HL-60 (cell line): ENCODE measurements at regions not wholly inside any gene's neighbourhood (a gene's known extent, or its start where the extent isn't known, plus 50 kb on each side); places are given as distances from the start of the nearest gene placed in this dataset.

Experiments
- DNase-seq, 2 experiments: peaks; one replicate each; pipeline ENCODE4 v3.0.0-alpha.2; 2010 to 2020; ENCODE audit warnings: low read depth in 1 of 2, low spot score in 1 of 2
- H3K27ac ChIP-seq: fragments of 250-450 bp; sonication (Bioruptor Pico); replicated peaks from 2 replicates; pipeline ENCODE4 v1.5.1; 2020; ENCODE audit warnings: mild to moderate bottlenecking, moderate library complexity
- H3K27me3 ChIP-seq: fragments of 250-450 bp; sonication (Bioruptor Pico); 2 replicates; pipeline ENCODE4 v1.5.1; 2021; ENCODE audit warnings: mild to moderate bottlenecking, moderate library complexity; ENCODE audit not compliant: insufficient read depth, poor library complexity, severe bottlenecking
- H3K4me3 ChIP-seq: replicated peaks from 2 replicates; pipeline ENCODE4 v1.5.1; 2011; ENCODE audit warnings: mild to moderate bottlenecking, control low read depth, low read length; ENCODE audit not compliant: insufficient read depth
- GABPA ChIP-seq: IDR thresholded peaks from 2 replicates; pipeline ENCODE4 v1.6.1; 2012; ENCODE audit warnings: low read depth
- POLR2AphosphoS5 ChIP-seq: IDR thresholded peaks from 2 replicates; pipeline ENCODE4 v1.6.1; 2012; ENCODE audit warnings: low read depth
- SPI1 ChIP-seq: IDR thresholded peaks from 2 replicates; pipeline ENCODE4 v1.6.1; 2012; ENCODE audit warnings: low read depth, mild to moderate bottlenecking, borderline replicate concordance
- TF ChIP-seq, protein P1 (sequence below): IDR thresholded peaks from one replicate; pipeline ENCODE4 v1.5.1; 2011; ENCODE audit warnings: low read length, control low read depth, inconsistent platforms; ENCODE audit not compliant: insufficient read depth
- TF ChIP-seq, protein P2 (sequence below): IDR thresholded peaks from 2 replicates; pipeline ENCODE4 v1.6.1; 2012; ENCODE audit warnings: low read depth; ENCODE audit not compliant: insufficient replicate concordance

DNA sequence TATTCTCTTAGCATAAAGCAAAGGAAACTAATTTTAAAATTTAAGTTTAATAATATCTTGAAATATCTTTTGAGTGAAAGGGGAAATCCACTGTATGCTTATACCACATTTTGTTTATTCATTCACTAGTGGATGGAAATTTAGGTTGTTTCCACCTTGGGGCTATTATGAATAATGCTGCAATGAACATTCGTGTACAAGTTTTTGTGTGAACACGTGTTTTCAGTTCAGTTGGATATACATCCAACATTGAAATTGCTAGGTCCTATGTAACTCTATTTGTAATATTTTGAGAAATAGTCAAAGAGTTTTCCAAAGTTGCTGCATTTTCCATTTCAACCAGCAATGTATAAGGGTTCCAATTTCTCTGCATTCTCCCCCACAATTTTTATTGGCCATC lies 83.7 kb upstream of the ETV6 start:
- Histone ChIP-seq H3K4me3 (no peak overlapping the region), H3K27me3 (no peaks in the 10 kb centered on the region), H3K27ac (no peak overlapping the region)
- no peak for DNase-seq
- TF ChIP-seq, protein P1, sequence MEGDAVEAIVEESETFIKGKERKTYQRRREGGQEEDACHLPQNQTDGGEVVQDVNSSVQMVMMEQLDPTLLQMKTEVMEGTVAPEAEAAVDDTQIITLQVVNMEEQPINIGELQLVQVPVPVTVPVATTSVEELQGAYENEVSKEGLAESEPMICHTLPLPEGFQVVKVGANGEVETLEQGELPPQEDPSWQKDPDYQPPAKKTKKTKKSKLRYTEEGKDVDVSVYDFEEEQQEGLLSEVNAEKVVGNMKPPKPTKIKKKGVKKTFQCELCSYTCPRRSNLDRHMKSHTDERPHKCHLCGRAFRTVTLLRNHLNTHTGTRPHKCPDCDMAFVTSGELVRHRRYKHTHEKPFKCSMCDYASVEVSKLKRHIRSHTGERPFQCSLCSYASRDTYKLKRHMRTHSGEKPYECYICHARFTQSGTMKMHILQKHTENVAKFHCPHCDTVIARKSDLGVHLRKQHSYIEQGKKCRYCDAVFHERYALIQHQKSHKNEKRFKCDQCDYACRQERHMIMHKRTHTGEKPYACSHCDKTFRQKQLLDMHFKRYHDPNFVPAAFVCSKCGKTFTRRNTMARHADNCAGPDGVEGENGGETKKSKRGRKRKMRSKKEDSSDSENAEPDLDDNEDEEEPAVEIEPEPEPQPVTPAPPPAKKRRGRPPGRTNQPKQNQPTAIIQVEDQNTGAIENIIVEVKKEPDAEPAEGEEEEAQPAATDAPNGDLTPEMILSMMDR, result no peak
- TF ChIP-seq, protein P2, sequence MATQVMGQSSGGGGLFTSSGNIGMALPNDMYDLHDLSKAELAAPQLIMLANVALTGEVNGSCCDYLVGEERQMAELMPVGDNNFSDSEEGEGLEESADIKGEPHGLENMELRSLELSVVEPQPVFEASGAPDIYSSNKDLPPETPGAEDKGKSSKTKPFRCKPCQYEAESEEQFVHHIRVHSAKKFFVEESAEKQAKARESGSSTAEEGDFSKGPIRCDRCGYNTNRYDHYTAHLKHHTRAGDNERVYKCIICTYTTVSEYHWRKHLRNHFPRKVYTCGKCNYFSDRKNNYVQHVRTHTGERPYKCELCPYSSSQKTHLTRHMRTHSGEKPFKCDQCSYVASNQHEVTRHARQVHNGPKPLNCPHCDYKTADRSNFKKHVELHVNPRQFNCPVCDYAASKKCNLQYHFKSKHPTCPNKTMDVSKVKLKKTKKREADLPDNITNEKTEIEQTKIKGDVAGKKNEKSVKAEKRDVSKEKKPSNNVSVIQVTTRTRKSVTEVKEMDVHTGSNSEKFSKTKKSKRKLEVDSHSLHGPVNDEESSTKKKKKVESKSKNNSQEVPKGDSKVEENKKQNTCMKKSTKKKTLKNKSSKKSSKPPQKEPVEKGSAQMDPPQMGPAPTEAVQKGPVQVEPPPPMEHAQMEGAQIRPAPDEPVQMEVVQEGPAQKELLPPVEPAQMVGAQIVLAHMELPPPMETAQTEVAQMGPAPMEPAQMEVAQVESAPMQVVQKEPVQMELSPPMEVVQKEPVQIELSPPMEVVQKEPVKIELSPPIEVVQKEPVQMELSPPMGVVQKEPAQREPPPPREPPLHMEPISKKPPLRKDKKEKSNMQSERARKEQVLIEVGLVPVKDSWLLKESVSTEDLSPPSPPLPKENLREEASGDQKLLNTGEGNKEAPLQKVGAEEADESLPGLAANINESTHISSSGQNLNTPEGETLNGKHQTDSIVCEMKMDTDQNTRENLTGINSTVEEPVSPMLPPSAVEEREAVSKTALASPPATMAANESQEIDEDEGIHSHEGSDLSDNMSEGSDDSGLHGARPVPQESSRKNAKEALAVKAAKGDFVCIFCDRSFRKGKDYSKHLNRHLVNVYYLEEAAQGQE, result no peak
- no peak for TF ChIP-seq GABPA

DNA sequence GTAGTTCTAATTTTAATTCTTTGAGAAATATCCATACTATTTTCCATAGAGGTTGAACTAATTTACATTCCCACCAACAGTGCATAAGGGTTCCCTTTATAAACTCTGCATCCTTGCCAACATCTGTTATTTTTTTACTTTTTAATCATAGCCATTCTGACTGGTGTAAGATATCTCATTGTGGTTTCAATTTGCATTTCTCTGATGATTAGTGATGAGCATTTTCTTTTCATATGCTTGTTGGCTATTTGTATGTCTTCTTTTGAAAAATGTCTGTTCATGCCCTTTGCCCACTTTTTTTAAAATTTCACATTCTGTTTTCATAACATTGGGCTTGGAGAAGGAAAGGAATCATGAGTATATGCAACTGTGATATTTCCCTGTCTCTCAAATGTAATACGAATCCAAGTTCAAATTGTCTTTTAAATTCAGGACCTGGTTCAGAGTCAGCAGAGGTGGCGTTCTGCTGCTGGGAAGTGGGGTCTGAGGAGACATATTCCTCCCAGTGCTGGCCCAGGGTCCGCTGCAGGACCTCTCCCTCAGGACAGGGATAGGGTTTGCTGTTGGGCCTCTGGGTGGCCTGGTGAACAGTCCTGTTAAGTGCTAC lies 81.2 kb upstream of the ETV6 start:
- Histone ChIP-seq H3K27ac (no peak overlapping the region), H3K27me3 (no peaks in the 10 kb centered on the region), H3K4me3 (no peak overlapping the region)
- TF ChIP-seq POLR2AphosphoS5 (no peak), SPI1 (no peak)
- TF ChIP-seq, protein P2, result no peak
- TF ChIP-seq, protein P1, result no peak
- DNase-seq, result no peak

DNA sequence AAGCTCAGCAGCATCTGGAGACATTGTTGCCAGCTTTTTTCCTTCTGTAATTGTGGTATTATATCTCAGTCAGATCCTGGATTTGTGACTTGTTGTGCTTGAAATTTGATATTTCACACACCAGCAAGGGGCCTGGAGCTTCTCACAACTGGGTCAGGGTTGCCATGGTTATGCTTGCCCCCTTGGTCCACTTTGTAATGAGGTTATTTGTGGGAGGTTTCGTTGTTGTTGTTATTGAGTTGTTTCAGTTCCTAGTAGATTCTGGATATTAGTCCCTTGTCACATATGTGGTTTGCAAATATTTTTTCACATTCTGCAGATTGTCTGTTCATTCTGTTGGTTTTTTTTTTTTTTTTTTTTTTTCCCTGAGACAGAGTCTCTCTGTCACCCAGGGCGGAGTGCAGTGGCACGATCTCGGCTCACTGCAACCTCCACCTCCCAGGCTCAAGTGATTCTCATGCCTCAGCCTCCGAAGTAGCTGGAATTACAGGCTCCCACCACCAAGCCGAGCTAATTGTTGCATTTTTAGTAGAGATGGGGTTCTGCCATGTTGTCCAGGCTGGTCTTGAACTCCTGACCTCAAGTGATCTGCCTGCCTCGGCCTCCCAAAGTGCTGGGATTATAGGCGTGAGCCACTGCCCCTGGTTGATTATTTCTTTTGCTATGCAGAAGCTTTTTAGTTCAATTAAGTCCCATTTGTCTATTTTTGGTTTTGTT lies 80.6 kb upstream of the ETV6 start:
- Histone ChIP-seq H3K27ac (no peak overlapping the region), H3K4me3 (no peak overlapping the region), H3K27me3 (no peaks in the 10 kb centered on the region)
- DNase-seq, result no peak
- TF ChIP-seq GABPA, result no peak
- TF ChIP-seq, protein P2, result no peak
- TF ChIP-seq, protein P1, result no peak
- no peak for TF ChIP-seq POLR2AphosphoS5
- no peak for TF ChIP-seq SPI1
